ENCODE measurements at regions not wholly inside any gene's neighbourhood (a gene's known extent, or its start where the extent isn't known, plus 50 kb on each side); places are given as distances from the start of the nearest gene placed in this dataset.

GRCh38 chr2:103410221-103410620 lies 648.4 kb downstream of the TMEM182 start:
- no peaks in the 10 kb centered on the region for H3K27me3 ChIP-seq
- no peak overlapping the region for H3K4me3 ChIP-seq
- intact Hi-C loops (cut with DNase I): no loop called here
- no peaks in the 10 kb centered on the region for H3K36me3 ChIP-seq
- 96 to 99% methylated on average over 4 of the region's 4 CpGs for WGBS, 2 donors
- no peak overlapping the region for H3K27ac ChIP-seq
- TF ChIP-seq, protein P1, sequence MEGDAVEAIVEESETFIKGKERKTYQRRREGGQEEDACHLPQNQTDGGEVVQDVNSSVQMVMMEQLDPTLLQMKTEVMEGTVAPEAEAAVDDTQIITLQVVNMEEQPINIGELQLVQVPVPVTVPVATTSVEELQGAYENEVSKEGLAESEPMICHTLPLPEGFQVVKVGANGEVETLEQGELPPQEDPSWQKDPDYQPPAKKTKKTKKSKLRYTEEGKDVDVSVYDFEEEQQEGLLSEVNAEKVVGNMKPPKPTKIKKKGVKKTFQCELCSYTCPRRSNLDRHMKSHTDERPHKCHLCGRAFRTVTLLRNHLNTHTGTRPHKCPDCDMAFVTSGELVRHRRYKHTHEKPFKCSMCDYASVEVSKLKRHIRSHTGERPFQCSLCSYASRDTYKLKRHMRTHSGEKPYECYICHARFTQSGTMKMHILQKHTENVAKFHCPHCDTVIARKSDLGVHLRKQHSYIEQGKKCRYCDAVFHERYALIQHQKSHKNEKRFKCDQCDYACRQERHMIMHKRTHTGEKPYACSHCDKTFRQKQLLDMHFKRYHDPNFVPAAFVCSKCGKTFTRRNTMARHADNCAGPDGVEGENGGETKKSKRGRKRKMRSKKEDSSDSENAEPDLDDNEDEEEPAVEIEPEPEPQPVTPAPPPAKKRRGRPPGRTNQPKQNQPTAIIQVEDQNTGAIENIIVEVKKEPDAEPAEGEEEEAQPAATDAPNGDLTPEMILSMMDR (IDR thresholded peaks at IDR 0.05): no peak
- H3K4me1 ChIP-seq: no peaks in the 10 kb centered on the region
- DNase-seq: no peak
- no peaks in the 10 kb centered on the region for H3K9me3 ChIP-seq
- no peak for ATAC-seq

GRCh38 chr2:103419506-103419905 lies 657.7 kb downstream of the TMEM182 start:
- no peaks in the 10 kb centered on the region for H3K36me3 ChIP-seq
- 63 to 72% methylated on average over 2 of the region's 2 CpGs for WGBS, 2 donors
- no peak overlapping the region for H3K27ac ChIP-seq
- no peaks in the 10 kb centered on the region for H3K27me3 ChIP-seq
- no peaks in the 10 kb centered on the region for H3K4me1 ChIP-seq
- TF ChIP-seq, protein P1 (IDR thresholded peaks at IDR 0.05): no peak
- ATAC-seq: no peak
- intact Hi-C loops (cut with DNase I): no loop called here
- no peak overlapping the region for H3K4me3 ChIP-seq
- H3K9me3 ChIP-seq: peaks cover 0 to 16% (median 0%) of the 10 kb centered on the region in 11 donors
- DNase-seq: no peak

GRCh38 chr2:103423100-103423499 lies 661.3 kb downstream of the TMEM182 start:
- H3K27me3 ChIP-seq: no peaks in the 10 kb centered on the region
- H3K36me3 ChIP-seq: no peaks in the 10 kb centered on the region
- no peak overlapping the region for H3K4me3 ChIP-seq
- intact Hi-C loops (cut with DNase I): no loop called here
- DNase-seq (no peak), ATAC-seq (no peak)
- no peak overlapping the region for H3K27ac ChIP-seq
- WGBS, 2 donors: 82% methylated on average over 2 of the region's 2 CpGs
- TF ChIP-seq, protein P1 (IDR thresholded peaks at IDR 0.05): no peak
- H3K9me3 ChIP-seq: peaks cover 0 to 12% (median 0%) of the 10 kb centered on the region in 11 donors
- H3K4me1 ChIP-seq: no peaks in the 10 kb centered on the region

GRCh38 chr2:103427567-103427966 lies 665.7 kb downstream of the TMEM182 start:
- peaks cover 0 to 17% (median 0%) of the 10 kb centered on the region in 11 donors for H3K9me3 ChIP-seq
- no peaks in the 10 kb centered on the region for H3K27me3 ChIP-seq
- ATAC-seq (no peak), DNase-seq (no peak)
- no peak overlapping the region for H3K27ac ChIP-seq
- 90 to 96% methylated on average over 3 of the region's 3 CpGs for WGBS, 2 donors
- intact Hi-C loops (cut with DNase I): no loop called here
- no peaks in the 10 kb centered on the region for H3K36me3 ChIP-seq
- TF ChIP-seq, protein P1 (IDR thresholded peaks at IDR 0.05): no peak
- H3K4me3 ChIP-seq: no peak overlapping the region
- no peaks in the 10 kb centered on the region for H3K4me1 ChIP-seq
